ENCODE measurements at regions not wholly inside any gene's neighbourhood (a gene's known extent, or its start where the extent isn't known, plus 50 kb on each side); places are given as distances from the start of the nearest gene placed in this dataset.
"Not testable (repeated sequence)": the region's sequence is repeated elsewhere in the genome, so short reads cannot be mapped to it uniquely, and the experiment has no call there.

- DNase-seq: no peak
Observed at GRCh38 chr5:90056911-90057705, 352.4 kb downstream of the CETN3 start.

- no peak for DNase-seq
Observed at GRCh38 chr5:90055831-90056328, 353.7 kb downstream of the CETN3 start.

- DNase-seq: no peak
Observed at GRCh38 chr5:90054612-90055011, 354.9 kb downstream of the CETN3 start.

GRCh38 chr5:90051756-90052155 lies 357.8 kb downstream of the CETN3 start:
- no peak for DNase-seq

GRCh38 chr5:90050103-90050502 lies 359.5 kb downstream of the CETN3 start:
- DNase-seq: no peak

GRCh38 chr5:90047113-90047512 lies 362.4 kb downstream of the CETN3 start:
- DNase-seq: no peak

GRCh38 chr5:90040082-90040481 lies 369.5 kb downstream of the CETN3 start:
- DNase-seq: not testable (repeated sequence)

GRCh38 chr5:90037646-90038045 lies 371.9 kb downstream of the CETN3 start:
- DNase-seq: no peak

- no peak for DNase-seq
Observed at GRCh38 chr5:90022711-90023053, 386.9 kb downstream of the CETN3 start.

GRCh38 chr5:90022002-90022710 lies 387.4 kb downstream of the CETN3 start:
- no peak for DNase-seq

GRCh38 chr5:90020575-90021538 lies 388.7 kb downstream of the CETN3 start:
- DNase-seq: no peak

GRCh38 chr5:90017239-90017638 lies 392.3 kb downstream of the CETN3 start:
- no peak for DNase-seq

- no peak for DNase-seq
Observed at GRCh38 chr5:90015584-90016018, 394.0 kb downstream of the CETN3 start.

GRCh38 chr5:90014420-90014819 lies 395.1 kb downstream of the CETN3 start:
- DNase-seq: no peak

- DNase-seq: no peak
Observed at GRCh38 chr5:90000351-90000750, 409.2 kb downstream of the CETN3 start.

GRCh38 chr5:89998519-89999305 lies 410.8 kb downstream of the CETN3 start:
- DNase-seq: no peak

GRCh38 chr5:89996890-89997289 lies 412.7 kb downstream of the CETN3 start:
- DNase-seq: no peak

- no peak for DNase-seq
Observed at GRCh38 chr5:89996335-89996734, 413.2 kb downstream of the CETN3 start.

- DNase-seq: no peak
Observed at GRCh38 chr5:89994266-89994665, 415.3 kb downstream of the CETN3 start.

GRCh38 chr5:89992201-89992600 lies 417.4 kb downstream of the CETN3 start:
- no peak for DNase-seq

- no peak for DNase-seq
Observed at GRCh38 chr5:89991592-89991991, 418.0 kb downstream of the CETN3 start.

All from right lung (tissue), 2 donors.